GM12891 (cell line): ENCODE measurements at regions not wholly inside any gene's neighbourhood (a gene's known extent, or its start where the extent isn't known, plus 50 kb on each side); places are given as distances from the start of the nearest gene placed in this dataset.

ENCODE experiments used
- POLR2A ChIP-seq: IDR thresholded peaks from 2 replicates; pipeline ENCODE4 v1.6.1; 2011; ENCODE audit warnings: low read depth, low read length, control low read depth
- POLR2AphosphoS5 ChIP-seq: IDR thresholded peaks from 2 replicates; pipeline ENCODE4 v1.6.1; 2011; ENCODE audit warnings: low read depth, low read length, control low read depth
- SPI1 ChIP-seq: IDR thresholded peaks from 2 replicates; pipeline ENCODE4 v1.6.1; 2011; ENCODE audit warnings: low read depth, low read length, control low read depth
- TAF1 ChIP-seq: IDR thresholded peaks from 2 replicates; pipeline ENCODE4 v1.6.1; 2011; ENCODE audit warnings: low read depth, low read length, control low read depth

DNA sequence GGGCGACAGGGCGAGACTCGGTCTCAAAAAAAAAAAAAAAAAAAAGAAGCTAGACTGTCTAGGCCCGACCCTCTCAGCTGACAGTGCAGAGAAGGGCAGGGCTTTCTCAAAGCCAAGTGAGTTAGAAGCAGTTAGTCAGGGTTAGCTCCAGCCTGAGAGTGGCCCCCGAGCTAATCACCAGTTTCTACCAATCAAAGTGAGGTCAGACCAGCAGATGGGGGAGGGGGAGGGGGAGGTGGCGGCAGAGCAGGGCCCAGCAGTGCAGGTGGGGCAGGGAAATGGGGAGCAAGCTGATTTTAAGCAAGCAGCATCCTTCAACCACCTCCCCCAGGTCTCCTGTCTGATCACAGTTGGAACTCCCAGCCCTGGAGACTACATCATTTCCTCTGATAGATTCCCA lies 55.3 kb upstream of the PRR5 start:
- TF ChIP-seq POLR2A (no peak), POLR2AphosphoS5 (no peak), TAF1 (no peak), SPI1 (no peak)
